Lower lobe of right lung (tissue), 2 donors: ENCODE measurements at regions not wholly inside any gene's neighbourhood (a gene's known extent, or its start where the extent isn't known, plus 50 kb on each side); places are given as distances from the start of the nearest gene placed in this dataset.

Experiments used
- ATAC-seq, 2 donors: fragments of 200-7000 bp; cut with Tn5 transposase; one replicate each; pipeline ENCODE4 v1.9.1; 2020 to 2022; ENCODE audit warnings: mild to moderate bottlenecking in 2 of 2, moderate library complexity in 2 of 2
- DNase-seq: peaks from one replicate; pipeline ENCODE4 v3.0.0-alpha.2; 2020
- H3K27ac ChIP-seq: fragments of 200-600 bp; one replicate; pipeline ENCODE4 v1.8.0; 2022
- H3K27me3 ChIP-seq: fragments of 200-600 bp; one replicate; pipeline ENCODE4 v1.8.0; 2022; ENCODE audit warnings: low read depth
- H3K36me3 ChIP-seq: fragments of 200-600 bp; one replicate; pipeline ENCODE4 v1.8.0; 2022; ENCODE audit warnings: mild to moderate bottlenecking
- H3K4me1 ChIP-seq: fragments of 200-600 bp; one replicate; pipeline ENCODE4 v1.8.0; 2022
- H3K4me3 ChIP-seq: fragments of 200-600 bp; one replicate; pipeline ENCODE4 v1.8.0; 2022; ENCODE audit warnings: mild to moderate bottlenecking
- H3K9me3 ChIP-seq: fragments of 200-600 bp; one replicate; pipeline ENCODE4 v1.8.0; 2022
- intact Hi-C: fragments of 100-400 bp; cut with DNase I; formaldehyde crosslinking; loops from one replicate; pipeline ENCODE4 v1.11.0; 2022
- TF ChIP-seq, protein P1 (sequence below): fragments of 200-600 bp; IDR thresholded peaks from one replicate; pipeline ENCODE4 v1.8.0; 2022; ENCODE audit warnings: antibody characterized with exemption, mild to moderate bottlenecking
- donor health status: DM: no; HTN: yes; CAD: no; lungs with severe emphysema.

DNA sequence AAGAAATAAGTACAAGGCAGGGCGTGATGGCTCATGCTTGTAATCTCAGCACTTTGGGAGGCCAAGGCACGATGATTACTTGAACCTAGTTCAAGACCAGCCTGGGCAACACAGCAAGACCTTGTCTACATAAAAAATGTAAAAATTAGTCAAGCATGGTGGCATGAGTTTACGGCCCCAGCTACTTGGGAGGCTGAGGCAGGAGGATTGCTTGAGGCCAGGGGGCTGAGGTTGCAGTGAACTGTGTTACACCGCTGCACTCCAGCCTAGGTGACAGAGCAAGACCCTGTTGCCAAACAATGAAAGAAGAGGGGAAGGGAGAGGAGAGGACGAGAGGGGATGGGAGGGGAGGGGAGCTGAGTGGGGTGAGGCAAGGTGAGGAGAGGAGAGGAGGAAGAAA, 152.7 kb upstream of the PRICKLE2 start:
- Histone ChIP-seq H3K9me3 (peaks cover 4% of the 10 kb centered on the region), H3K27me3 (no peaks in the 10 kb centered on the region), H3K27ac (no peak overlapping the region), H3K4me3 (no peak overlapping the region), H3K4me1 (no peaks in the 10 kb centered on the region), H3K36me3 (no peaks in the 10 kb centered on the region)
- ATAC-seq: no peak
- intact Hi-C loops: no loop called here
- DNase-seq: no peak
- TF ChIP-seq, protein P1, sequence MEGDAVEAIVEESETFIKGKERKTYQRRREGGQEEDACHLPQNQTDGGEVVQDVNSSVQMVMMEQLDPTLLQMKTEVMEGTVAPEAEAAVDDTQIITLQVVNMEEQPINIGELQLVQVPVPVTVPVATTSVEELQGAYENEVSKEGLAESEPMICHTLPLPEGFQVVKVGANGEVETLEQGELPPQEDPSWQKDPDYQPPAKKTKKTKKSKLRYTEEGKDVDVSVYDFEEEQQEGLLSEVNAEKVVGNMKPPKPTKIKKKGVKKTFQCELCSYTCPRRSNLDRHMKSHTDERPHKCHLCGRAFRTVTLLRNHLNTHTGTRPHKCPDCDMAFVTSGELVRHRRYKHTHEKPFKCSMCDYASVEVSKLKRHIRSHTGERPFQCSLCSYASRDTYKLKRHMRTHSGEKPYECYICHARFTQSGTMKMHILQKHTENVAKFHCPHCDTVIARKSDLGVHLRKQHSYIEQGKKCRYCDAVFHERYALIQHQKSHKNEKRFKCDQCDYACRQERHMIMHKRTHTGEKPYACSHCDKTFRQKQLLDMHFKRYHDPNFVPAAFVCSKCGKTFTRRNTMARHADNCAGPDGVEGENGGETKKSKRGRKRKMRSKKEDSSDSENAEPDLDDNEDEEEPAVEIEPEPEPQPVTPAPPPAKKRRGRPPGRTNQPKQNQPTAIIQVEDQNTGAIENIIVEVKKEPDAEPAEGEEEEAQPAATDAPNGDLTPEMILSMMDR: no peak

DNA sequence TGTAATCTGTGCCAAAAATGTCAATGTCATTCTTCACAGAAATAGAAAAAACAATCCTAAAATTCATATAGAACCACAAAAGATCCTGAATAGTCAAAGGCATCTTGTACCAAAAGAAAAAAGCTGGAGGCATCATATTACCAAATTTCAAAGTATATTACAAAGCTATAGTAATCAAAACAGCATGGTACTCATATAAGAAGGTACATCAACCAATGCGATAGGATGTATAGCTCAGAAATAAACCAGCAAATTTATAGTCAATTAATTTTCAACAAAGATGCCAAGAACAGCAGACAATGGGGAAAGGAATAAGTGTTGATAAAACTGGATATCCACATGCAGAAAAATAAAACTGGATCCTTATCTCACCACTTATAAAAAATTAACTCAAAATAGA, 150.5 kb upstream of the PRICKLE2 start:
- H3K4me1 ChIP-seq: no peaks in the 10 kb centered on the region
- no peak for ATAC-seq
- TF ChIP-seq, protein P1: no peak
- intact Hi-C loops: no loop called here
- no peak overlapping the region for H3K4me3 ChIP-seq
- H3K27ac ChIP-seq: no peak overlapping the region
- peaks cover 4% of the 10 kb centered on the region for H3K9me3 ChIP-seq
- H3K36me3 ChIP-seq: no peaks in the 10 kb centered on the region
- DNase-seq: no peak
- no peaks in the 10 kb centered on the region for H3K27me3 ChIP-seq

DNA sequence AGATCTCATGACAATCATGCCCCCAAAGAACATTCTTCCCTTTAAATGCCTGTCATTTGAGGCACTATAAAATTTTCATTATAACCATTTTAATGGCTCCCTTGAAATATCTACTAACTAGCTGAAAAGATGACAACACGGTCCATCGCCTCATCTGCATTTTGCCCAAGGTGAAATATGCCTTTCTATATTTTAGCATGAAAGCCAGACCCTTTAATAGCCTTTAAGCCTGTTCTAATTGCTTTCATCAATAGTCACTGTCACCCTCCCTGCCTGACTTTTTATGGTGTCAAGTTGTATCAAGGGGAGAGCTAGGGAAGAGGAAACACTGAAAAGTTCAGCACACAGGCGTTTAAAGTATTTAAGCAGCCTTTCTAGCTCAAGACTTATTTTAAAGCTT, 144.1 kb upstream of the PRICKLE2 start:
- Histone ChIP-seq H3K27ac (no peak overlapping the region), H3K4me3 (no peak overlapping the region), H3K27me3 (no peaks in the 10 kb centered on the region), H3K36me3 (no peaks in the 10 kb centered on the region), H3K4me1 (no peaks in the 10 kb centered on the region), H3K9me3 (no peaks in the 10 kb centered on the region)
- TF ChIP-seq, protein P1: no peak
- ATAC-seq (no peak), DNase-seq (no peak)
- intact Hi-C loops: no loop called here

DNA sequence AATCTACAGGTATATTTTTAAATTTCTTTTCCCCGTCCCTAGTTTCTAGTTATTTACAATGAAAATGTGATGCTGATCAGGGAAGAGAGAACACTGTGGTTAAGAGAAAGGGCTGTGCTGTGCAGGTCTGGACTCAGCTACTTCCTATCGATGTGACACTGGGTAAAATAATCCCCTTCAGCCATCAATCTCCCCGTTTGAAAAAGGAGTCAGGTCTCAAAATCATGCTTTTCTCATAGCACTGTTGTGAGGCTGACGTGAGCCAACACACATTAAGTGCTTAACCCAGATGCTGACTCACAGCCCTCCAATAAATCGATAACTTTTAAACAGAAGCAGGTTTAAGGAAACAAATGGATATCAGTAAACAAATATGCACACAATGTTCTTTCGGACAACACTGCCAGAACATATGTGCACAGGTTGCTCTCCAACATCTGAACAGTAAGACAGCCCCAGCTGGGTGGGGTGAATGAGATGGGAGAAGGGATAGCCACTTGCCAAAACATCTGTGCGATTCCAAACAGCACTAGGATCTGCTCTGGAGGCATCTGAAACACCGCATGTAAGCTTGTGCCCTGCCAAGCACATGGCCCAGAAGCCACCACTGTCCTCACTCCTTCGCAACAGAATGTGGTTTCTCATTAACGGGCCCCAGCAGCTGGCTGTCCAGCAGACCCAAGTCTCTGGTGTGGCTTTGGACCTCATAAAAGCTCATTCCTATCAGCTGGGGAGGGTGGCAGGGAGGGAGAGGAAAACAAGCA, 143.2 kb upstream of the PRICKLE2 start:
- H3K27ac ChIP-seq: no peak overlapping the region
- DNase-seq (no peak), ATAC-seq (no peak)
- no peaks in the 10 kb centered on the region for H3K27me3 ChIP-seq
- intact Hi-C loops: no loop called here
- H3K9me3 ChIP-seq: no peaks in the 10 kb centered on the region
- H3K36me3 ChIP-seq: no peaks in the 10 kb centered on the region
- TF ChIP-seq, protein P1: no peak
- no peaks in the 10 kb centered on the region for H3K4me1 ChIP-seq
- H3K4me3 ChIP-seq: no peak overlapping the region

DNA sequence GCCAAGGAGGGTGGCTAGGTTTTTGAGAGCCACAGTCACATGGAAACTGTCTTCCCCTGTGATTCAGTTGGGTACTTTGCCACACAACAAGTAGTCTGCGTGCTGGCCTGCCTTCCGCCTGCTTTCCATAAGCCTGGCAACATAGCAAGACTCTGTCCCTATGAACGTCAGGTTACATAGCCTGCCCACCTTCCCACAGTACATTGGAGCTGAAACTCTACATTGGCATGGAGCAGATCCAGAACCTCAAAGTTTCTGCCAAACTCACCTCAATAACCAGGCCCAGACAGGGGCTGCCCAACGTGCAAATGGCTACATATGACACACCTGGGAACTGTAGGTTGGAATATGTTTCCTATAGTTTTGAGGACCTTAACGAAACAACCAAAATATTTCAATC, 140.6 kb upstream of the PRICKLE2 start:
- no peak overlapping the region for H3K27ac ChIP-seq
- ATAC-seq (no peak), DNase-seq (no peak)
- no peaks in the 10 kb centered on the region for H3K36me3 ChIP-seq
- H3K9me3 ChIP-seq: no peaks in the 10 kb centered on the region
- TF ChIP-seq, protein P1: no peak
- no peak overlapping the region for H3K4me3 ChIP-seq
- H3K27me3 ChIP-seq: no peaks in the 10 kb centered on the region
- no peaks in the 10 kb centered on the region for H3K4me1 ChIP-seq
- intact Hi-C loops: no loop called here
